ENCODE measurements at regions not wholly inside any gene's neighbourhood (a gene's known extent, or its start where the extent isn't known, plus 50 kb on each side); places are given as distances from the start of the nearest gene placed in this dataset.

DNA sequence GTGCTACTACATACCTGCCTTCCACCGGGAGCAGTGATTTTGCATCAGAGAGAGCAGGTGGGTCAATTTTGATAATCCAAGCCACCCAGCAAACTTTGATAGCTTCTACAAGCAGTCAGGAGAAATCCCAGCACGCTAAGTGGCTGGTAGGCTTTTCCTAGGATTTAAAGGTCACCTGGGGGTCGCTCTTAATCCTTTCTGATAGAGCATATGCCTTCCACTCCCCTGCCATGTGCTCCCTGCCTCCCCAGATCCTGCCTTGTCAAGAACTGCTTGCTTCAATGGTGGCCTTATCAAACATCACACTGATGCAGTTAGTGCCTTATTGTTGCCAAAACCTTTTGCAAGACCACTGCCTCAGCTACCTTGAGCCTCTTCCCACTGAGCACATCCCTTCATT lies 462.3 kb upstream of the MEX3C start:
- TF ChIP-seq SCMH1 (CRISPR knock-in tag; IDR thresholded peaks at IDR 0.05; ENCODE audit: borderline replicate concordance) (no peak), KDM2A (CRISPR knock-in tag; IDR thresholded peaks at IDR 0.05; ENCODE audit: borderline replicate concordance, low read depth) (no peak), NFKB2 (CRISPR knock-in tag; IDR thresholded peaks at IDR 0.05; ENCODE audit: borderline replicate concordance) (no peak), ZNF569 (CRISPR knock-in tag; IDR thresholded peaks at IDR 0.05; ENCODE audit: borderline replicate concordance) (no peak), THAP8 (CRISPR knock-in tag; IDR thresholded peaks at IDR 0.05; ENCODE audit: borderline replicate concordance) (no peak), RFX5 (IDR thresholded peaks at IDR 0.05; ENCODE audit: low read depth, low read length) (no peak), YEATS4 (CRISPR knock-in tag; IDR thresholded peaks at IDR 0.05; ENCODE audit: borderline replicate concordance) (no peak), SSRP1 (CRISPR knock-in tag; IDR thresholded peaks at IDR 0.05) (no peak), NFIC (IDR thresholded peaks at IDR 0.05; ENCODE audit: low read length) (no peak), ZSCAN20 (CRISPR knock-in tag; IDR thresholded peaks at IDR 0.05; ENCODE audit: borderline replicate concordance) (no peak), ZNF644 (CRISPR knock-in tag; IDR thresholded peaks at IDR 0.05; ENCODE audit: low read depth) (no peak), IKZF1 (IDR thresholded peaks at IDR 0.05) (no peak)
- H2AFZ ChIP-seq (ENCODE audit: low read length): no peak overlapping the region
- in situ Hi-C loops (cut with HindIII; ENCODE audit: extremely low pct_ligation_motif_present, low pct_unique_long_range_greater_than_20kb): loop anchor here (25.0 kb wide), 2 partner anchors 103 to 547 kb away; no protein-coding TSS in a partner anchor
- intact Hi-C loops (cut with micrococcal nuclease; ENCODE audit: unreplicated experiment): no loop called here
- no peak overlapping the region for H3K9ac ChIP-seq (ENCODE audit: insufficient read depth, low read depth, low read length)
- no peak overlapping the region for H3K4me2 ChIP-seq (ENCODE audit: low read depth, low read length)
- 6% methylated on average over 2 of the region's 3 CpGs for WGBS (ENCODE audit: low lambda C conversion rate)
- DNase-seq (ENCODE audit: low spot score): no peak
- no peaks in the 10 kb centered on the region for H4K20me1 ChIP-seq (ENCODE audit: insufficient read depth, low read length)
- CTCF ChIA-PET (ENCODE audit: low intra/inter-chr PET ratio, low total read pairs): no interaction called here
- no peaks in the 10 kb centered on the region for H3K9me3 ChIP-seq (ENCODE audit: low read length)
- no peak overlapping the region for H3K27ac ChIP-seq (ENCODE audit: extremely low read length, insufficient read depth, low read length)
- no peaks in the 10 kb centered on the region; a peak in 1 of 5 replicates for H3K27me3 ChIP-seq (ENCODE audit: control insufficient read depth in 1 of 2, insufficient read depth in 2 of 2, low read length in 2 of 2)
- POLR2A ChIA-PET: no interaction called here
- no peaks in the 10 kb centered on the region for H3K79me2 ChIP-seq (ENCODE audit: insufficient read depth, low read length)
- H3K4me1 ChIP-seq (ENCODE audit: insufficient read depth, low read length): no peaks in the 10 kb centered on the region
- H3K4me3 ChIP-seq (replicated peaks in 1 of 3; ENCODE audit: insufficient read depth in 1 of 3, low read depth in 2 of 3, low read length in 3 of 3): no peak overlapping the region
- BruUV-seq (replicated peaks): no TSS peak
- FAIRE-seq: no peak
- H3K36me3 ChIP-seq (replicated peaks in 1 of 2; ENCODE audit: control insufficient read depth in 1 of 2, insufficient read depth in 2 of 2, low read length in 2 of 2): no peaks in the 10 kb centered on the region
- ATAC-seq: no peak

Data from HepG2 (cell line).